Activated T-cell treated with anti-CD3 and anti-CD28 coated beads, Interleukin-2, amount 50 U/mL, for 72 hours (primary cell): ENCODE measurements at regions not wholly inside any gene's neighbourhood (a gene's known extent, or its start where the extent isn't known, plus 50 kb on each side); places are given as distances from the start of the nearest gene placed in this dataset.
"Not testable (repeated sequence)": the region's sequence is repeated elsewhere in the genome, so short reads cannot be mapped to it uniquely, and the experiment has no call there.

Source experiments
- ATAC-seq, 2 donors: fragments of 150-1000 bp; cut with Tn5 transposase; replicated peaks in 1 of 2; 2 replicates each; pipeline ENCODE4 v1.10.0; 2021; ENCODE audit warnings: moderate library complexity in 2 of 2, mild to moderate bottlenecking in 1 of 2
- DNase-seq, 2 donors: peaks; one replicate each; pipeline ENCODE4 v3.0.0; 2021 to 2022; ENCODE audit warnings: mixed read lengths in 1 of 2
- H3K27ac Mint-ChIP-seq: one replicate; pipeline ENCODE4 v1.8.0; 2022; ENCODE audit warnings: mild to moderate bottlenecking, moderate library complexity, mixed read lengths
- H3K27me3 Mint-ChIP-seq: one replicate; pipeline ENCODE4 v1.8.0; 2022; ENCODE audit warnings: low read depth, mixed read lengths
- H3K36me3 Mint-ChIP-seq, 2 donors: one replicate each; pipeline ENCODE4 v1.8.0; 2022; ENCODE audit warnings: mixed read lengths in 2 of 2, mild to moderate bottlenecking in 1 of 2; ENCODE audit not compliant: insufficient read depth in 2 of 2
- H3K4me1 Mint-ChIP-seq: one replicate; pipeline ENCODE4 v1.8.0; 2022; ENCODE audit warnings: low read depth, mixed read lengths
- H3K4me3 Mint-ChIP-seq, 2 donors: one replicate each; pipeline ENCODE4 v1.8.0; 2022; ENCODE audit warnings: mild to moderate bottlenecking in 2 of 2, mixed read lengths in 2 of 2, moderate library complexity in 2 of 2
- H3K9me3 Mint-ChIP-seq, 2 donors: one replicate each; pipeline ENCODE4 v1.8.0; 2022; ENCODE audit warnings: mixed read lengths in 2 of 2

- DNase-seq, result no peak
- H3K9me3 Mint-ChIP-seq, result peaks cover 0 to 3% of the 10 kb centered on the region in 2 donors
- H3K27me3 Mint-ChIP-seq, result no peaks in the 10 kb centered on the region
- no peaks in the 10 kb centered on the region for H3K36me3 Mint-ChIP-seq
- H3K27ac Mint-ChIP-seq, result no peak overlapping the region
- no peak overlapping the region for H3K4me3 Mint-ChIP-seq
- H3K4me1 Mint-ChIP-seq, result no peaks in the 10 kb centered on the region
- ATAC-seq, result no peak
Observed at GRCh38 chr17:71593078-71593477, 527.7 kb upstream of the SOX9 start.

GRCh38 chr17:71599583-71599982, 521.2 kb upstream of the SOX9 start:
- ATAC-seq, H3K4me1 Mint-ChIP-seq, H3K9me3 Mint-ChIP-seq: not testable (repeated sequence)

GRCh38 chr17:71600137-71600789, 520.6 kb upstream of the SOX9 start:
- Mint-ChIP-seq H3K4me1 (no peaks in the 10 kb centered on the region), H3K27ac (no peak overlapping the region), H3K36me3 (no peaks in the 10 kb centered on the region), H3K4me3 (no peak overlapping the region), H3K9me3 (peaks cover 4 to 6% of the 10 kb centered on the region in 2 donors), H3K27me3 (no peaks in the 10 kb centered on the region)
- DNase-seq (no peak), ATAC-seq (no peak)

More at GRCh38 chr17:71599583-71599982, 521.2 kb upstream of the SOX9 start:
- DNase-seq, H3K27me3 Mint-ChIP-seq, H3K27ac Mint-ChIP-seq, H3K36me3 Mint-ChIP-seq, H3K4me3 Mint-ChIP-seq: not testable (repeated sequence)

GRCh38 chr17:71601894-71602504, 518.8 kb upstream of the SOX9 start:
- ATAC-seq (no peak), DNase-seq (no peak)
- no peaks in the 10 kb centered on the region for H3K4me1 Mint-ChIP-seq
- H3K27me3 Mint-ChIP-seq, result no peaks in the 10 kb centered on the region
- no peaks in the 10 kb centered on the region for H3K36me3 Mint-ChIP-seq
- no peak overlapping the region for H3K27ac Mint-ChIP-seq
- H3K4me3 Mint-ChIP-seq, result no peak overlapping the region
- H3K9me3 Mint-ChIP-seq, result peaks cover 3 to 4% of the 10 kb centered on the region in 2 donors

DNA sequence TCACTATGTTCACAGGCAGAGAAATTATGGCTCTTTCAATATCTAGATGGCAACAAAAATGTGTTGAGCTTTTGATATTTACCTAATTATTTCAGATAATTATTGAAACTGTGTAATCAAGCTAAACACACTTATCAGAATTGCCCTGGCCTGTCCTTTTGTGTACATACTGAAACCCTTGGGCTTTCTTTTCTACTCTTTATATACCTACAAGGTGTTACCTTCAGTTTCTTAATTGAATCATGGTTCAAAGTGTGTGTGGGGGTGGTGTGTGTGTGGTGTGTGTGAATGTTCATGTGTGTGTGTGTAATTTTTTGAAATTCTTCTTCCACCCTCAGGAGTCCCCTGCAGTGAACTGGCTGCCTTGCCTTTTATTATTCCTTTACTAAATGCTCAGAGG, 506.8 kb upstream of the SOX9 start:
- Mint-ChIP-seq H3K4me3 (no peak overlapping the region), H3K4me1 (no peaks in the 10 kb centered on the region), H3K27me3 (no peaks in the 10 kb centered on the region), H3K27ac (no peak overlapping the region), H3K9me3 (peaks cover 12 to 15% of the 10 kb centered on the region in 2 donors), H3K36me3 (peaks cover 5% of the 10 kb centered on the region in 2 donors)
- ATAC-seq (no peak), DNase-seq (no peak)

GRCh38 chr17:71615820-71616219, 505.0 kb upstream of the SOX9 start:
- no peaks in the 10 kb centered on the region for H3K4me1 Mint-ChIP-seq
- peaks cover 15 to 17% of the 10 kb centered on the region in 2 donors for H3K9me3 Mint-ChIP-seq
- H3K36me3 Mint-ChIP-seq, result peaks cover 5% of the 10 kb centered on the region in 2 donors
- H3K27me3 Mint-ChIP-seq, result no peaks in the 10 kb centered on the region
- ATAC-seq (no peak), DNase-seq (no peak)
- no peak overlapping the region for H3K27ac Mint-ChIP-seq
- no peak overlapping the region for H3K4me3 Mint-ChIP-seq

GRCh38 chr17:71617767-71618166, 503.1 kb upstream of the SOX9 start:
- not testable (repeated sequence) for H3K27ac Mint-ChIP-seq, ATAC-seq

DNA sequence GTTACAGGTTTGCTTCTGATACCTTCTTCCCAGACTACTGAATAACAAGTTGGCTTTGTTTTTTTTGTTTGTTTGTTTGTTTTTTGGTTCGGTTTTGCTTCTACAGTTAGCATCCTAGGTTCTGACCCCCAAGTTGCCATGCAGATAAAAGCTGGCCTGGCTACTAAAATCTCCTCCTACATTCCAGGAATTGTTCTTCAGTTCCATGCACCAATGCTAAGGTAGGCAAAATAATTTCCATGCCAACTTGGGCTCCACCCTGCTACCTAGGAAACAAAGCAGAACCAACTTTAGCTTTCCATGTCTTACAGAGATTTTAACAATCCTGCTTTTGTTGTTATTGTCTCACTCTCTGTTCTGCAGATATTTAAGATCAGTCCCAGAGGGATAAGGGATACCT, 495.5 kb upstream of the SOX9 start:
- Mint-ChIP-seq H3K27me3 (no peaks in the 10 kb centered on the region), H3K27ac (no peak overlapping the region), H3K4me3 (no peak overlapping the region), H3K4me1 (no peaks in the 10 kb centered on the region), H3K9me3 (peaks cover 5 to 6% of the 10 kb centered on the region in 2 donors), H3K36me3 (no peaks in the 10 kb centered on the region)
- ATAC-seq (no peak), DNase-seq (no peak)

More at GRCh38 chr17:71617767-71618166, 503.1 kb upstream of the SOX9 start:
- DNase-seq, H3K4me1 Mint-ChIP-seq, H3K27me3 Mint-ChIP-seq, H3K4me3 Mint-ChIP-seq, H3K36me3 Mint-ChIP-seq: not testable (repeated sequence)
- H3K9me3 Mint-ChIP-seq, result peaks cover 17 to 19% of the 10 kb centered on the region in 2 donors

DNA sequence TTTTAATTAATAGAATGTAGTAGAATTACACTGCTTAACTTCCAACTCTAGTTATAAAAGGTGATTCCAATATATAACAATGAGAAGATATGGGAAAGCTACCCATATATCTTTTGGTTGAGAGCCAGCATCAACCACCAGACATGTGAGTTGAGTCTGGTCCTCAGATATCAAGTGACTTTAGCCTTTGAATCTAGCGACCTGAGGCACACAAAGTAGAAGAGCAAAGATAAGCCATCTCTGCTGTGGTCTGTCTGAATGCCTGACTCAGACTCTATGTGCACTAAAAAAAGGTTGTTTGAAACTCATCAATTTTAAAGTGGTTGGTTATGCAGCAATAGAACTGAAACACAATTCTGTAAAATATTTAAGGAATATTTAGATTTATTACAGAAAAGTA, 492.5 kb upstream of the SOX9 start:
- ATAC-seq, result no peak
- Mint-ChIP-seq H3K36me3 (no peaks in the 10 kb centered on the region), H3K27ac (no peak overlapping the region), H3K9me3 (peaks cover 1 to 3% of the 10 kb centered on the region in 2 donors), H3K4me3 (no peak overlapping the region), H3K27me3 (no peaks in the 10 kb centered on the region), H3K4me1 (no peaks in the 10 kb centered on the region)
- no peak for DNase-seq

DNA sequence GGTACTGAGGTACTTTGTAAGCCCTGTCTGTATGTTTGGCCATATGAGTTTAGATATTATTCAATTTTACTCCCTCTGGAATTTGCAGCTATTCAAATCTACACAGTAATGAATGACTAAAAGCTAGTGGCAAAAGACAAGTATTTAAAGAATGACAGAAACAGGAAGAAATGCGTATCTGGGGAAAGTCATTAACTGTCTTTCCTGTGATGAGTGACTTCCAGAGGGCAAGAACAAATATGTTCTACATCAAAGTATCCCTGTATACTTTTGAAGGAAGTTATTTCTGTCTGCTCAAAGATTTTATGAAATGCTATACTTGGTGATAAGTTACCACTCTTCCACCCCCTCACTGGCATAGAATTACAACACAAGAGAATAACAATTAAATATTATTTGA, 489.3 kb upstream of the SOX9 start:
- Mint-ChIP-seq H3K36me3 (no peaks in the 10 kb centered on the region), H3K27me3 (no peaks in the 10 kb centered on the region), H3K4me3 (no peak overlapping the region), H3K27ac (no peak overlapping the region), H3K4me1 (no peaks in the 10 kb centered on the region), H3K9me3 (peaks cover 0 to 3% of the 10 kb centered on the region in 2 donors)
- ATAC-seq (no peak), DNase-seq (no peak)

DNA sequence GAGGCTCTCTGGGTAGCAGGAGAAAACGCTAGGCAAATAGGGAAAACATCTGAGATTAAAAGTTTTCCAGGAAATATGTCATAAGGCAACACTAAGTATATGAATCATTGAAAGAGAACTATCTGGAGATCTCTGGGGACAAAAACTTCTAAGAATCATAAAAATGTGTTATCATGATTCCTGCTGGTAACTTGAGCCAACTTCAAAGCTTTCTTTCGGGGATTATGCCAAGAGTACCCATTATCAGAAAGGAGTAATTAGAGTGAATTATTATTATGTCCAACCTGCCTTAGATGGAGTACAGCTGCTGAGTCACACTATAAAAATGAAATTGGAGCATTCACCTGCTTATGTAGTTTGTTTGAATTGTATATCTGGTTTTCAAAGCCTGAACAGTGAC, 488.5 kb upstream of the SOX9 start:
- H3K27me3 Mint-ChIP-seq, result no peaks in the 10 kb centered on the region
- peaks cover 0 to 3% of the 10 kb centered on the region in 2 donors for H3K9me3 Mint-ChIP-seq
- ATAC-seq, result no peak
- H3K27ac Mint-ChIP-seq, result no peak overlapping the region
- no peaks in the 10 kb centered on the region for H3K36me3 Mint-ChIP-seq
- no peak for DNase-seq
- H3K4me1 Mint-ChIP-seq, result no peaks in the 10 kb centered on the region
- no peak overlapping the region for H3K4me3 Mint-ChIP-seq

DNA sequence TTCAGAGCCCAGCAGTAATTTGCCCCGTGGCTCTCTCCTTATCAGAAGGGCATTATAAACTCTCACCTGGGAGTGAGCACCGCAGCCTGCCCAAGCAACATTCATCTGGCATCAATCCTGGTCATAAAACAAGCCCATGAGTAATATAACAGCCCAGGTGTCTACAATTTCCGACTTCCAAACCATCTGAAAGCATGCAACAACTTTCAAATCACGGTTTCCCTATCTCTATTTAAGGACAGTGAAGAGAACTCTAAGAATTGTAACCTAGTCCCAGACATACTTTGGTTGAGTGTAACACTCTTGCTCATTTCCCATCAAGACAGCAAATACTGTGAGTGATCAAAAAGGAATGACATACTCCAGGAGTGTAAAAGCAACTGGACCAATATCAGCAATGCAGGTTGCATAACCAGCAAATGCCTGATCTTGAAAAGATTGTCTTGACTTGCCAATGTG, 487.4 kb upstream of the SOX9 start:
- H3K27me3 Mint-ChIP-seq, result no peaks in the 10 kb centered on the region
- no peak overlapping the region for H3K4me3 Mint-ChIP-seq
- no peak for DNase-seq
- H3K4me1 Mint-ChIP-seq, result no peaks in the 10 kb centered on the region
- no peak for ATAC-seq
- H3K9me3 Mint-ChIP-seq, result peaks cover 0 to 3% of the 10 kb centered on the region in 2 donors
- H3K36me3 Mint-ChIP-seq, result peaks cover 0 to 2% of the 10 kb centered on the region in 2 donors
- H3K27ac Mint-ChIP-seq, result no peak overlapping the region

- peaks cover 3% of the 10 kb centered on the region in 2 donors for H3K9me3 Mint-ChIP-seq
Observed at GRCh38 chr17:71634376-71634775, 486.4 kb upstream of the SOX9 start.

GRCh38 chr17:71635187-71635586, 485.6 kb upstream of the SOX9 start:
- Mint-ChIP-seq H3K27me3 (no peaks in the 10 kb centered on the region), H3K9me3 (peaks cover 2 to 3% of the 10 kb centered on the region in 2 donors)

More at GRCh38 chr17:71634376-71634775, 486.4 kb upstream of the SOX9 start:
- H3K27me3 Mint-ChIP-seq, result no peaks in the 10 kb centered on the region
- no peak for DNase-seq
- no peak overlapping the region for H3K4me3 Mint-ChIP-seq
- no peak for ATAC-seq
- H3K4me1 Mint-ChIP-seq, result no peaks in the 10 kb centered on the region
- peaks cover 0 to 2% of the 10 kb centered on the region in 2 donors for H3K36me3 Mint-ChIP-seq
- no peak overlapping the region for H3K27ac Mint-ChIP-seq

More at GRCh38 chr17:71635187-71635586, 485.6 kb upstream of the SOX9 start:
- no peak overlapping the region for H3K4me3 Mint-ChIP-seq
- H3K4me1 Mint-ChIP-seq, result no peaks in the 10 kb centered on the region
- ATAC-seq, result no peak
- H3K36me3 Mint-ChIP-seq, result peaks cover 0 to 2% of the 10 kb centered on the region in 2 donors
- H3K27ac Mint-ChIP-seq, result no peak overlapping the region
- no peak for DNase-seq
